GM12864 (cell line): ENCODE measurements at regions not wholly inside any gene's neighbourhood (a gene's known extent, or its start where the extent isn't known, plus 50 kb on each side); places are given as distances from the start of the nearest gene placed in this dataset.
"Not testable (repeated sequence)": the region's sequence is repeated elsewhere in the genome, so short reads cannot be mapped to it uniquely, and the experiment has no call there.

Experiments
- DNase-seq: peaks from one replicate; pipeline ENCODE4 v3.0.0-alpha.2; 2011; ENCODE audit warnings: low read depth
- H3K4me3 ChIP-seq: 2 replicates; pipeline ENCODE4 v1.5.1; 2011; ENCODE audit warnings: mild to moderate bottlenecking, low read depth, low read length, control low read depth
- TF ChIP-seq, protein P1 (sequence below): IDR thresholded peaks from 2 replicates; pipeline ENCODE4 v1.5.1; 2011; ENCODE audit warnings: low read depth, mild to moderate bottlenecking, moderate library complexity, low read length, control low read depth, inconsistent platforms; ENCODE audit errors: missing control alignments

DNA sequence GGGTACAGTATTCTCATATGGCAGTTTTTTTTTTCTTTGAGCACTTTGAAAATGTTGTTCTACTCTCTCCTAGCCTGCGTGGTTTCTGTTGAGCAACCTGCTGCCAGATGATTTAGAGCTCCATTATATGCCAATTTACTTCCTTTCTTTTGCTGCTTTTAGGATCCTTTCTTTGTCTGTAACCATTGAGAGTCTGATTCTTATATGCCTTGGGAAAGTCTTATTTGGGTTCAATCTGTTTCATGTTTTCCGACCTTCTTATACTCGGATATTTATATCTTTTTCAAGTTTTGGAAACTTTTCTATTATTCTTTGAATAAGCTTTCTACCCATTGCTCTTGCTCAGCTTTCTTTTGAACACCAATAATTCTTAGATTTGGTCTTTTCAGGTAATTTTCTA lies 138.1 kb upstream of the RAG2 start:
- no peak for DNase-seq
- TF ChIP-seq, protein P1, sequence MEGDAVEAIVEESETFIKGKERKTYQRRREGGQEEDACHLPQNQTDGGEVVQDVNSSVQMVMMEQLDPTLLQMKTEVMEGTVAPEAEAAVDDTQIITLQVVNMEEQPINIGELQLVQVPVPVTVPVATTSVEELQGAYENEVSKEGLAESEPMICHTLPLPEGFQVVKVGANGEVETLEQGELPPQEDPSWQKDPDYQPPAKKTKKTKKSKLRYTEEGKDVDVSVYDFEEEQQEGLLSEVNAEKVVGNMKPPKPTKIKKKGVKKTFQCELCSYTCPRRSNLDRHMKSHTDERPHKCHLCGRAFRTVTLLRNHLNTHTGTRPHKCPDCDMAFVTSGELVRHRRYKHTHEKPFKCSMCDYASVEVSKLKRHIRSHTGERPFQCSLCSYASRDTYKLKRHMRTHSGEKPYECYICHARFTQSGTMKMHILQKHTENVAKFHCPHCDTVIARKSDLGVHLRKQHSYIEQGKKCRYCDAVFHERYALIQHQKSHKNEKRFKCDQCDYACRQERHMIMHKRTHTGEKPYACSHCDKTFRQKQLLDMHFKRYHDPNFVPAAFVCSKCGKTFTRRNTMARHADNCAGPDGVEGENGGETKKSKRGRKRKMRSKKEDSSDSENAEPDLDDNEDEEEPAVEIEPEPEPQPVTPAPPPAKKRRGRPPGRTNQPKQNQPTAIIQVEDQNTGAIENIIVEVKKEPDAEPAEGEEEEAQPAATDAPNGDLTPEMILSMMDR: no peak
- H3K4me3 ChIP-seq: no peak overlapping the region

DNA sequence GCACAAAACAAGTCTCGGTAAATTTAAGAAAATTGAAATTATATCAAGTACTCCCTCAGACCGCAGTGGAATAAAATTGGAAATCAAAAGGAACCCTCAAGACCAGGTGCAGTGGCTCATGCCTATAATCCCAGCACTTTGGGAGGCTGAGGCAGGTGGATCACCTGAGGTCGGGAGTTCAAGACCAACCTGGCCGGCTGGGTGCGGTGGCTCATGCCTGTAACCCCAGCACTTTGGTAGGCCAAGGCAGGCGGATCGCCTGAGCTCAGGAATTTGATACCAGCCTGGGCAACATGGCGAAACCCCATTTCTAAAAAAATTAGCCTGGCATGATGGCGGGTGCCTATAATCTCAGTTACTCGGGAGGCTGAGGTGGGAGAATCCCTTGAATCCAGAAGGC lies 135.7 kb upstream of the RAG2 start:
- not testable (repeated sequence) for H3K4me3 ChIP-seq, DNase-seq

DNA sequence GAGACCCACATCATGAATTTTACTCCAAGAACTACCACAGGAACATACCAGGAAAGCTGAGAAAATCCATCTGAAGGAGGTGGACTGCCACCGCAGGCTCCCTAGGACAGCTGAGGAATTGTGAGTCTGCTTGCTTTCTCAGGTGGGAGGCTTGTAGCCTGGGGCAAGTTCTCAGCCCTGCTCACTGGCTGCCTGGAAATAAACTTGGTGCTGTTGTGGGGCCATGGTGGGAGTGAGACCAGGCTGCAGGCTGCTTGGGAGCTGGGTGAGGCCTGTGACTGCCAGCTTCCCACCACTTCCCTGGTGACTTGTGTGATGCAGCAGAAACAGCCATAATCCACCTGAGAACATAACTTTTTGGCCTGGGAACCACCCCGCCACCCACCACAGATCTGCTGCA lies 132.7 kb upstream of the RAG2 start:
- DNase-seq: no peak
- TF ChIP-seq, protein P1: no peak
- H3K4me3 ChIP-seq: no peak overlapping the region

DNA sequence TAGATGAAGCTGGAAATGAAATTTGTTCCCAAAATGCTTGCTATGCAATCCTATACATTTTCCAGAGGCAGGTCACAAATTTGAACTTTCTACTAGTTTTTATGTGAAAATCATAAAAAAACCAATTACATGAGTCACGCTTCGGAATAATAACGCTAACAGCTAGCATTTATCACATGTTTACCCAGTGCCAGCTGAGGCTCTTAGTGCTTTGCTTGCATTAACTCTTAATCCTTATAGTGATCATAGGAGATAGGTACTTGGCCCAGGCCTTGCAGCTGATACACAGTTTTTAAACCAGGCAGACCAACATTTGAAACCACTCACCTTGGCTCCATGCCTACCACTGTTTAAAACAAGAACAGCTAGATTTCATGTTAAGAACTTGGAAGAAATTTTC lies 131.8 kb upstream of the RAG2 start:
- no peak for DNase-seq
- H3K4me3 ChIP-seq: no peak overlapping the region
- TF ChIP-seq, protein P1: no peak

DNA sequence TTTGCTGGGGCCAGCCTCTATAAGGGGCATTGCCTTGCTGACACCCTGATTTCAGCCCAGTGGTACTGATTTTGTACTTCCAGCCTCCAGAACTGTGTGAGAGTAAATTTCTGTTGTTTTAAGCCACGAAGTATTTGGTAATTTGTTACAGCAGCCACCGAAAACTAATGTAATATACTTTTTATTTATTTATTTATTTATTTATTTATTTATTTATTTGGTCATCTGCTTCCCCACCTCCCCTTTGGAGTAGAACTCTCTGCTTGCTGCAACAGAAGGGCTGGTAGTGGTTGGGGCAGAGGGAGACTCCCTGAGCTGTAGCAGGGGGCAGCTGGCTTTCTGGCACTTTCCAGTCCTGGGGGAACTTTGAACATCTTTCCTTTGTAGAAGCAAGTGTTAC lies 128.4 kb upstream of the RAG2 start:
- TF ChIP-seq, protein P1: no peak
- no peak for DNase-seq
- H3K4me3 ChIP-seq: no peak overlapping the region

DNA sequence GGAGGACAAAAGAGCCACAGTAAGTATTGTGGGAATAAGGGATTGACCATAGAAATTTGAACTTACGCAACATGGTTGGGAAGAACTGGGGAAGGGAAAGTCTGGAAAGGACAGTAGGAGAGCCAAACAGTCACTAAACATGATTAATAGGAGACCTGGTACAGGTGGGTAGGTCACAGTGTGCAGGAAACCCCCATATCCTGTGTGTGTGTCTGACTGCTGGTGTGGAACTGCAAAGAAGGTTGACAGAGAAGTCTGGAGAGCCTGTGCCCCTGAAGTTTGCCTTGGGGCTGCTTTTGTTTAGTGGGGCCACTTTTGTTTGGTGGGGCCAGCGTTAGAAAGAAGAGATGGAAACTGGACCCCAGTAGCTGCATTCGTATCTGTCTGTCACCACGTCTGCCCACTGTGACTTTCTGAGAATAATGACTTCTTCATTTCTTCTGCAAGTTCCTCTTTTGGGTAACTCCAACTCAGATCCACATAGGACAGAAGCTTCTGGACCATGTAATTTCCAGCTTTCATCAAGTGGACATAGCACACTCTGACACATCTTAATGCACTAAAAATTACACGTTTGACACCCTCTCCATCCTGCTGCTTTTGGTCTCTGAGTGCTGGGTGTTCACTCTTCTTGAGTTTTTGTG lies 126.8 kb upstream of the RAG2 start:
- no peak overlapping the region for H3K4me3 ChIP-seq
- TF ChIP-seq, protein P1: no peak
- no peak for DNase-seq

DNA sequence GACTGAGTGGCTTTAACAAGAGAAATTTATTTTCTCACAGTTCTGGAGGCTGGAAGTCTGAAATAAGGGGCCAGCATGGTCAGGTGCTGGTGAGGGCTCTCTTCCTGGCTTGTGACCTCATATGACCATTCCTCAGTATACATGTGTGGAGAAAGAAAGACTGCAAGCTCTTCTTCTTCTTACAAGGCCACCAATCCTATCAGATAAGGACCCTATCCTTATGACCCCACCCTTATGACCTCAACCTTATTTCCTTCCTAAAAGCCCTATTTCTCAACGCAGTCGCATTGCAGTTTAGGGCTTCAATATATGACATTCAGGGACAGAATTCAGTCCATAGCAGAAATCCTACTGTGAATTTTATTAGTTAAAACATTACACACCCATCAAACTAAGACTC lies 124.4 kb upstream of the RAG2 start:
- H3K4me3 ChIP-seq: no peak overlapping the region
- TF ChIP-seq, protein P1: no peak
- no peak for DNase-seq
